ENCODE measurements at regions not wholly inside any gene's neighbourhood (a gene's known extent, or its start where the extent isn't known, plus 50 kb on each side); places are given as distances from the start of the nearest gene placed in this dataset.

DNA sequence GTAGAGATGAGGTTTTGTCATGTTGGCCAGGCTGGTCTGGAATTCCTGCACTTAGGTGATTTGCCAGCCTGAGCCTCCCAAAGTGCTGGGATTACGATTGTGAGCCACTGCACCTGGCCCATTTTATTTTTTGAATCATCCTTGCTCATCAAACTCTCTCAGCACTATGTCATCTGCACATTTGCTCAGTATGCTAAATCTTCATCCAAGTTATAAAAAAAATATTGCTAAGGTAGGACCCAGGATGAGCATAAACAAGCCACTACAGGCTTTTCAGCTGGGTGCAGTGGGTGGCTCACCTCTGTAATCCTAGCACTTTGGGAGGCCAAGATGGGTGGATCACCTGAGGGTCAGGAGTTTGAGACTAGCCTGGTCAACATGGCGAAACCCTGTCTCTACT is 510.1 kb upstream of the LARGE1 start:
- H3K9me3 ChIP-seq: peaks cover 0 to 15% (median 0%) of the 10 kb centered on the region in 8 donors
- DNase-seq: no peak
- no peaks in the 10 kb centered on the region for H3K4me1 ChIP-seq
- no peak overlapping the region for H3K27ac ChIP-seq
- intact Hi-C loops (cut with DNase I; ENCODE audit: low total_unique reads): no loop called here
- 58 to 67% (median 66%) methylated on average over 2 of the region's 2 CpGs for WGBS, 5 donors
- no peak overlapping the region for H3K4me3 ChIP-seq
- no peaks in the 10 kb centered on the region for H3K36me3 ChIP-seq
- TF ChIP-seq POLR2AphosphoS5 (IDR thresholded peaks at IDR 0.05) (no peak), CTCF (IDR thresholded peaks at IDR 0.05 in 8 of 11, conservative IDR thresholded peaks at IDR 0.05 in 3 of 11) (no peak), POLR2A (IDR thresholded peaks at IDR 0.05) (no peak)
- no peaks in the 10 kb centered on the region for H3K27me3 ChIP-seq (replicated peaks in 1 of 7)

GRCh38 chr22:34434371-34434770 is 514.1 kb upstream of the LARGE1 start:
- intact Hi-C loops (cut with DNase I; ENCODE audit: low total_unique reads): no loop called here
- no peak for TF ChIP-seq CTCF (IDR thresholded peaks at IDR 0.05 in 8 of 11, conservative IDR thresholded peaks at IDR 0.05 in 3 of 11)

DNA sequence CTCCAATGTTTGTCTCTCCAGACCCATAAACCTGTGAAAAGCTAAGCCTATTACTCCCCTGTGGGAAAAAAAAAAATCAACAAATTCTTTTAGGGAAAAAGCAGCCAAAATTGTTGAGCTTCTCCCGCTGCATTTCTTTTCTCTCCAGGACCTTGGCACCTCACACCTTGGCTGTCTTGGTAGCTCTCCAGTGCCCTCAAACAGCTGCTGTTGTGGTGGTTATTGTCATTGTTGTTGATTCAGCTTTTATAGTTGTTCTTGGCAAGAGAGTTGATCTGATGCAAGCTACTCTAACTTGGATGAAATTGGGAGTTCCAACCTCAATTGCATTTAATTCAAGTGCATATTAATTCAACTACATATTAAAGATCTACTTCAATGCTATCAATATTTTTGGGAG is 516.9 kb upstream of the LARGE1 start:
- Histone ChIP-seq H3K36me3 (no peaks in the 10 kb centered on the region), H3K4me1 (no peaks in the 10 kb centered on the region), H3K9me3 (peaks cover 0 to 9% (median 0%) of the 10 kb centered on the region in 8 donors), H3K27me3 (replicated peaks in 1 of 7) (no peaks in the 10 kb centered on the region), H3K27ac (no peak overlapping the region), H3K4me3 (no peak overlapping the region)
- DNase-seq: no peak
- 78 to 97% (median 96%) methylated on average over 1 of the region's 1 CpG for WGBS, 5 donors
- no peak for TF ChIP-seq CTCF (IDR thresholded peaks at IDR 0.05 in 8 of 11, conservative IDR thresholded peaks at IDR 0.05 in 3 of 11)
- no peak for TF ChIP-seq POLR2AphosphoS5 (IDR thresholded peaks at IDR 0.05)
- no peak for TF ChIP-seq POLR2A (IDR thresholded peaks at IDR 0.05)
- intact Hi-C loops (cut with DNase I; ENCODE audit: low total_unique reads): no loop called here

More at GRCh38 chr22:34434371-34434770, 514.1 kb upstream of the LARGE1 start:
- H3K27ac ChIP-seq: no peak overlapping the region
- H3K27me3 ChIP-seq (replicated peaks in 1 of 7): no peaks in the 10 kb centered on the region
- H3K36me3 ChIP-seq: no peaks in the 10 kb centered on the region
- no peaks in the 10 kb centered on the region for H3K4me1 ChIP-seq
- H3K4me3 ChIP-seq: no peak overlapping the region
- DNase-seq: no peak
- H3K9me3 ChIP-seq: peaks cover 0 to 9% (median 0%) of the 10 kb centered on the region in 8 donors

DNA sequence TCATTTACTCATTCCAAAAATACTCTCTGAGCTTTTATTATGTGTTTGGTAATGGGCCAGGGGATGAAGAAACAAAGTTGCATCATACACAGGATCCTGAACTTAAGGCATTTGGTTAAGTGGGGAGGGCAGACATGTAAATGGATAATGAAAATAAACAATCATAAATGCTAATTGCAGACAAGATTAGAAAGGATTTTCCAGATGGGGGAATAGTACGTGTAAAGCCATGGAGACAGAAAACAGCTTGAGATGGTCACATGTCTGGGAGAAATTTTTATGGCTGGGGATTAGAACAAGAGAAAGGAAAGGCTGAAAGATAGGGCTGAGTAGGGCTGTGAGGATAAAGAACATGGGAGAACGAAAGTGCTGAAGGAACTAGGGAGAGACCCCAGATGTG is 534.3 kb upstream of the LARGE1 start:
- H3K36me3 ChIP-seq: no peaks in the 10 kb centered on the region
- TF ChIP-seq POLR2AphosphoS5 (IDR thresholded peaks at IDR 0.05): no peak
- TF ChIP-seq POLR2A (IDR thresholded peaks at IDR 0.05): no peak
- TF ChIP-seq CTCF (IDR thresholded peaks at IDR 0.05 in 8 of 11, conservative IDR thresholded peaks at IDR 0.05 in 3 of 11): no peak
- peaks cover 0 to 18% (median 0%) of the 10 kb centered on the region in 8 donors for H3K9me3 ChIP-seq
- intact Hi-C loops (cut with DNase I; ENCODE audit: low total_unique reads): no loop called here
- DNase-seq: no peak
- no peaks in the 10 kb centered on the region for H3K4me1 ChIP-seq
- no peak overlapping the region for H3K4me3 ChIP-seq
- WGBS, 5 donors: 57 to 73% (median 68%) methylated on average over 2 of the region's 2 CpGs
- no peak overlapping the region for H3K27ac ChIP-seq
- H3K27me3 ChIP-seq (replicated peaks in 1 of 7): peaks cover 0 to 7% (median 0%) of the 10 kb centered on the region in 7 donors

Measured in spleen (tissue), 11 donors.